ENCODE measurements at regions not wholly inside any gene's neighbourhood (a gene's known extent, or its start where the extent isn't known, plus 50 kb on each side); places are given as distances from the start of the nearest gene placed in this dataset.

DNA sequence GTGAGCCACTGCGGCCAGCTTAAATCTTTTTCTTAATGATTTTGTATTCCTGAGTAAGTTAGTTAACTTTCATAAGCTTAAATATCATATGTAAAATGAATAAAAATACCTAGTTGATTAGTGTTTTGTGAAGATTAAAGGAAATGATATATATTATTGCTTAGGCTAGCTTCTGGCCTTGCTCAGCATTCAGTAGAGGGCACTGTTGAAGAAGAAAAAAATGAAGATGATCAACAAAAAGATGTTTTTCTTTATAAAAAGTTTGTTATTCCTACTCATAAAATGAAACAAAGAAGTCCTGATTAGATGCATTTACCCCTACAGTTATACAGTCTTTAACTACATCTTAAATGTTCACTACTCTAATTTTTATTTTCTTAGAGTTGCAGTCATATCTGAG, 797.7 kb downstream of the RAPGEF2 start:
- H3K79me2 ChIP-seq (ENCODE audit: low read length) = no peaks in the 10 kb centered on the region
- TF ChIP-seq EZH2phosphoT487 (IDR thresholded peaks at IDR 0.05; ENCODE audit: low read length) = no peak
- TF ChIP-seq, protein P1, sequence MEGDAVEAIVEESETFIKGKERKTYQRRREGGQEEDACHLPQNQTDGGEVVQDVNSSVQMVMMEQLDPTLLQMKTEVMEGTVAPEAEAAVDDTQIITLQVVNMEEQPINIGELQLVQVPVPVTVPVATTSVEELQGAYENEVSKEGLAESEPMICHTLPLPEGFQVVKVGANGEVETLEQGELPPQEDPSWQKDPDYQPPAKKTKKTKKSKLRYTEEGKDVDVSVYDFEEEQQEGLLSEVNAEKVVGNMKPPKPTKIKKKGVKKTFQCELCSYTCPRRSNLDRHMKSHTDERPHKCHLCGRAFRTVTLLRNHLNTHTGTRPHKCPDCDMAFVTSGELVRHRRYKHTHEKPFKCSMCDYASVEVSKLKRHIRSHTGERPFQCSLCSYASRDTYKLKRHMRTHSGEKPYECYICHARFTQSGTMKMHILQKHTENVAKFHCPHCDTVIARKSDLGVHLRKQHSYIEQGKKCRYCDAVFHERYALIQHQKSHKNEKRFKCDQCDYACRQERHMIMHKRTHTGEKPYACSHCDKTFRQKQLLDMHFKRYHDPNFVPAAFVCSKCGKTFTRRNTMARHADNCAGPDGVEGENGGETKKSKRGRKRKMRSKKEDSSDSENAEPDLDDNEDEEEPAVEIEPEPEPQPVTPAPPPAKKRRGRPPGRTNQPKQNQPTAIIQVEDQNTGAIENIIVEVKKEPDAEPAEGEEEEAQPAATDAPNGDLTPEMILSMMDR (IDR thresholded peaks at IDR 0.05; ENCODE audit: low read length) = no peak
- TF ChIP-seq EZH2 (optimal IDR thresholded peaks at IDR 0.05; ENCODE audit: low read depth, low read length) = no peak
- H3F3A ChIP-seq (ENCODE audit: insufficient read depth, low read length) = no peaks in the 10 kb centered on the region
- DNase-seq = no peak
- H3K4me1 ChIP-seq (ENCODE audit: low read length) = no peaks in the 10 kb centered on the region
- H3K27me3 ChIP-seq (replicated peaks; ENCODE audit: insufficient read depth, low read length) = no peaks in the 10 kb centered on the region
- H3K4me2 ChIP-seq (ENCODE audit: low read depth, low read length) = no peak overlapping the region
- no peak overlapping the region for H3K4me3 ChIP-seq (ENCODE audit: low read length)
- H3K36me3 ChIP-seq (replicated peaks; ENCODE audit: insufficient read depth, low read length) = no peaks in the 10 kb centered on the region; the same call in 1 of the 2 replicates
- H3K9me3 ChIP-seq (replicated peaks; ENCODE audit: insufficient read depth, low read length) = no peaks in the 10 kb centered on the region
- H3K9me2 ChIP-seq (replicated peaks; ENCODE audit: insufficient read depth, low read length) = no peaks in the 10 kb centered on the region
- no peak overlapping the region for H3K9ac ChIP-seq (ENCODE audit: low read length)
- H2AFZ ChIP-seq (ENCODE audit: low read length) = no peak overlapping the region
- H4K20me1 ChIP-seq (ENCODE audit: insufficient read depth, low read length) = no peaks in the 10 kb centered on the region
- H3K27ac ChIP-seq (ENCODE audit: low read length) = no peak overlapping the region

DNA sequence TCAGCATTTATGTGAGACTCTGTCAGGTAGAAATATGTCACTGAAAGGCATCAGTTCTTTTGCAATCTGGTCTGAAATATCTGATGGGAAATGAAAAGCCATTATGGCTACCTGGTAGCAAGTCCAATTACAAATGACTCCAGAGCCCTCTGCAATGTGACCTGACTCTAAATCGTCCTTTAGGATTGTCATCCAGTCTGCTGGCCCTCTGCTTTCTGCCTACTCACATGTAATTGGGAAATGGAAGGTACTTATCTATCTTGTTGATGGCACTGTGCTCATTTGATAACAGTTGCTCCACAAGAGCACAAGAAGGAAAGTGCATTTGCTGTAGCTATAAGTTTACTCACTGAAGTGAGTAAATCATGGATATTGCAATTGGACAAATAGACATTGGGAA, 799.8 kb downstream of the RAPGEF2 start:
- Histone ChIP-seq H3F3A (ENCODE audit: insufficient read depth, low read length) (no peaks in the 10 kb centered on the region), H3K9ac (ENCODE audit: low read length) (no peak overlapping the region), H3K9me3 (replicated peaks; ENCODE audit: insufficient read depth, low read length) (no peaks in the 10 kb centered on the region), H3K79me2 (ENCODE audit: low read length) (no peaks in the 10 kb centered on the region), H2AFZ (ENCODE audit: low read length) (no peak overlapping the region), H3K9me2 (replicated peaks; ENCODE audit: insufficient read depth, low read length) (no peaks in the 10 kb centered on the region), H3K4me1 (ENCODE audit: low read length) (no peaks in the 10 kb centered on the region), H3K4me2 (ENCODE audit: low read depth, low read length) (no peak overlapping the region), H3K4me3 (ENCODE audit: low read length) (no peak overlapping the region), H3K36me3 (replicated peaks; ENCODE audit: insufficient read depth, low read length) (no peaks in the 10 kb centered on the region; the same call in 1 of the 2 replicates), H3K27ac (ENCODE audit: low read length) (no peak overlapping the region), H3K27me3 (replicated peaks; ENCODE audit: insufficient read depth, low read length) (no peaks in the 10 kb centered on the region), H4K20me1 (ENCODE audit: insufficient read depth, low read length) (no peaks in the 10 kb centered on the region)
- no peak for DNase-seq
- TF ChIP-seq, protein P1 (IDR thresholded peaks at IDR 0.05; ENCODE audit: low read length) = no peak
- no peak for TF ChIP-seq EZH2phosphoT487 (IDR thresholded peaks at IDR 0.05; ENCODE audit: low read length)
- no peak for TF ChIP-seq EZH2 (optimal IDR thresholded peaks at IDR 0.05; ENCODE audit: low read depth, low read length)

DNA sequence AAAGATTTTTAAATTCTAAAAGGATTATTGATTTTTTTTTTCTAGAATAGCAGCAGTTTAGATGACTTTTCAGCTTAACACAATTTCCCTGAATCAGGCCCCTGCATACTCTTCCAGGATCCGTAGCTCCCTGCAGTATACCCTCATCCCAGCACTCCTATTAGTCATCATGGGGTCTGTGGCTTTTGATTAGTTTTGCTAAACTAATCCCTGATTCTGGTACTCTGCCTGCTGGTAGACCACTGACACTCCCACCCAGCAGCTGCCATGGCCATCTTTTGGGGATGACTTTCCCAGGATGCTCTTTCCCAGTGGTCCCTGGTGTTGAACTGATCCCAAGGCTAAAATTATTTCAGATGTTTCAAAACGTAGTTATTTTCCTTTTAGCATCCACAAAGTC, 802.0 kb downstream of the RAPGEF2 start:
- DNase-seq = no peak
- H3K27ac ChIP-seq (ENCODE audit: low read length) = no peak overlapping the region

More for the DNA sequence above, 802.0 kb downstream of the RAPGEF2 start:
- Histone ChIP-seq H3K9me2 (replicated peaks; ENCODE audit: insufficient read depth, low read length) (no peaks in the 10 kb centered on the region), H3K4me3 (ENCODE audit: low read length) (no peak overlapping the region), H3K27me3 (replicated peaks; ENCODE audit: insufficient read depth, low read length) (no peaks in the 10 kb centered on the region), H3K79me2 (ENCODE audit: low read length) (no peaks in the 10 kb centered on the region), H3K36me3 (replicated peaks; ENCODE audit: insufficient read depth, low read length) (no peaks in the 10 kb centered on the region; the same call in 1 of the 2 replicates), H3F3A (ENCODE audit: insufficient read depth, low read length) (no peaks in the 10 kb centered on the region), H3K9me3 (replicated peaks; ENCODE audit: insufficient read depth, low read length) (no peaks in the 10 kb centered on the region), H3K9ac (ENCODE audit: low read length) (no peak overlapping the region), H2AFZ (ENCODE audit: low read length) (no peak overlapping the region), H4K20me1 (ENCODE audit: insufficient read depth, low read length) (no peaks in the 10 kb centered on the region), H3K4me2 (ENCODE audit: low read depth, low read length) (no peak overlapping the region), H3K4me1 (ENCODE audit: low read length) (no peaks in the 10 kb centered on the region)
- TF ChIP-seq, protein P1 (IDR thresholded peaks at IDR 0.05; ENCODE audit: low read length) = no peak
- TF ChIP-seq EZH2 (optimal IDR thresholded peaks at IDR 0.05; ENCODE audit: low read depth, low read length) (no peak), EZH2phosphoT487 (IDR thresholded peaks at IDR 0.05; ENCODE audit: low read length) (no peak)

All from MM.1S (cell line).